WERI-Rb-1 (cell line): ENCODE measurements at regions not wholly inside any gene's neighbourhood (a gene's known extent, or its start where the extent isn't known, plus 50 kb on each side); places are given as distances from the start of the nearest gene placed in this dataset.

Source experiments
- DNase-seq: peaks from one replicate; pipeline ENCODE4 v3.0.0-alpha.2; 2020
- H3K27ac ChIP-seq: fragments of 250-450 bp; sonication (Bioruptor Pico); 2 replicates; pipeline ENCODE4 v1.5.1; 2020; ENCODE audit warnings: mild to moderate bottlenecking, moderate library complexity
- H3K27me3 ChIP-seq: fragments of 250-450 bp; sonication (Bioruptor Pico); 2 replicates; pipeline ENCODE4 v1.5.1; 2021; ENCODE audit warnings: mild to moderate bottlenecking, low read depth, moderate library complexity; ENCODE audit not compliant: insufficient read depth, severe bottlenecking
- H3K36me3 ChIP-seq: fragments of 250-450 bp; sonication (Bioruptor Pico); 2 replicates; pipeline ENCODE4 v1.5.1; 2020; ENCODE audit warnings: mild to moderate bottlenecking, moderate library complexity
- H3K4me3 ChIP-seq: 2 replicates; pipeline ENCODE4 v1.5.1; 2011; ENCODE audit warnings: low read depth, mild to moderate bottlenecking, control low read depth, low read length
- H3K9me3 ChIP-seq: fragments of 250-450 bp; sonication (Bioruptor Pico); 2 replicates; pipeline ENCODE4 v1.5.1; 2021; ENCODE audit warnings: mild to moderate bottlenecking, moderate library complexity; ENCODE audit not compliant: severe bottlenecking
- TF ChIP-seq, protein P1 (sequence below): IDR thresholded peaks from 2 replicates; pipeline ENCODE4 v1.5.1; 2011; ENCODE audit warnings: low read depth, mild to moderate bottlenecking, control low read depth, inconsistent platforms, low read length

DNA sequence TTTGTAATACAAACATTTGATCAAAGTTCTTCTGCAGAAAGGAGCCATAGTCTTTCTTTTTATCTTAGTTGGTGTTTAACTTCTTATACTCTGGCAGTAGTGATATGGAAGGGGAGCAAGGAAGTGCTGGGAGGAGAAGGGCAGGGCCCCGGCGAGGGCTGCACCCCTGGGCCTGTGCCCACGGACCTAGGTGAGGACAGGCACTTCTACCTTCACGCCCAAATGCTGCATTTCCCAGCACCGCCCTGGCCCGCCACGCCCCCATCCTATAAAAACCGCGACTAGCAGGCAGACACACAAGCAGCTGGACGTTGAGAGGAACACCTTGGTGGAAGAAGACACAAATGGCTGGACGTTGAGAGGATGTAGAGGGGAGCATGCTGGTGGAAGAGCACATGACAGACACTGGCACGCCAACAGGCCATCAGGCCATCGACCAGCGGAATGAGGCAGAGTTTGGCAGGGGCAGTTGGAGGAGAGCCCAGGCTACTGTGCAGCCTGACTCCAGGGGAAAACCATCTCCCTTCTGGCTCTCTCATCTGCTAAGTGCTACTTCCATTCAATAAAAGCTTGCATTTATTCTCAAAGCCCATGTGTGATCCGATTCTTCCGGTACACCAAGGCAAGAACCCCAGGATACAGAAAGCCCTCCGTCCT, 81.5 kb upstream of the C9orf72 start:
- Histone ChIP-seq H3K9me3 (peaks cover 4% of the 10 kb centered on the region), H3K27me3 (no peaks in the 10 kb centered on the region), H3K4me3 (no peak overlapping the region), H3K36me3 (no peaks in the 10 kb centered on the region), H3K27ac (no peak overlapping the region)
- TF ChIP-seq, protein P1, sequence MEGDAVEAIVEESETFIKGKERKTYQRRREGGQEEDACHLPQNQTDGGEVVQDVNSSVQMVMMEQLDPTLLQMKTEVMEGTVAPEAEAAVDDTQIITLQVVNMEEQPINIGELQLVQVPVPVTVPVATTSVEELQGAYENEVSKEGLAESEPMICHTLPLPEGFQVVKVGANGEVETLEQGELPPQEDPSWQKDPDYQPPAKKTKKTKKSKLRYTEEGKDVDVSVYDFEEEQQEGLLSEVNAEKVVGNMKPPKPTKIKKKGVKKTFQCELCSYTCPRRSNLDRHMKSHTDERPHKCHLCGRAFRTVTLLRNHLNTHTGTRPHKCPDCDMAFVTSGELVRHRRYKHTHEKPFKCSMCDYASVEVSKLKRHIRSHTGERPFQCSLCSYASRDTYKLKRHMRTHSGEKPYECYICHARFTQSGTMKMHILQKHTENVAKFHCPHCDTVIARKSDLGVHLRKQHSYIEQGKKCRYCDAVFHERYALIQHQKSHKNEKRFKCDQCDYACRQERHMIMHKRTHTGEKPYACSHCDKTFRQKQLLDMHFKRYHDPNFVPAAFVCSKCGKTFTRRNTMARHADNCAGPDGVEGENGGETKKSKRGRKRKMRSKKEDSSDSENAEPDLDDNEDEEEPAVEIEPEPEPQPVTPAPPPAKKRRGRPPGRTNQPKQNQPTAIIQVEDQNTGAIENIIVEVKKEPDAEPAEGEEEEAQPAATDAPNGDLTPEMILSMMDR: no peak
- DNase-seq: no peak

DNA sequence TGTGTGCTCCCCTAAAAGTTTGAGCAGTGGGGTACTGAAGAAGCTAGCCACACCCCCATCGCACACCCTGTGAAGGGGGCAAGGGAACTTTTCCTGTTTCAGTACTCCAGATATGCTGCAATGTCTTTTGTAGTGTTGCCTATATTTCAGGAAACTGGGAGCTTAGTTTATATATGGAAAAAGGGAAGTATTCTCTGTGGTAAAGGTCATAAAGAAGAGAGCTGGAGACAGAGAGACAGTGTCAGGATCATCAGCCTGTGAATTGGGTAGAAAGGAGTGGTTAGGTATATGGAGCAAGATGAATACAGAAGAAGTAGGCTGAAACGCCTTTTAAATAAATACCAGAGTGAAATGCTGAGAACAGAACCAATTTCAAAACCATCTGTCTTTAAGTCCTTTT, 82.2 kb upstream of the C9orf72 start:
- Histone ChIP-seq H3K9me3 (peaks cover 4% of the 10 kb centered on the region), H3K36me3 (no peaks in the 10 kb centered on the region), H3K27me3 (no peaks in the 10 kb centered on the region), H3K4me3 (no peak overlapping the region), H3K27ac (no peak overlapping the region)
- TF ChIP-seq, protein P1: no peak
- no peak for DNase-seq

DNA sequence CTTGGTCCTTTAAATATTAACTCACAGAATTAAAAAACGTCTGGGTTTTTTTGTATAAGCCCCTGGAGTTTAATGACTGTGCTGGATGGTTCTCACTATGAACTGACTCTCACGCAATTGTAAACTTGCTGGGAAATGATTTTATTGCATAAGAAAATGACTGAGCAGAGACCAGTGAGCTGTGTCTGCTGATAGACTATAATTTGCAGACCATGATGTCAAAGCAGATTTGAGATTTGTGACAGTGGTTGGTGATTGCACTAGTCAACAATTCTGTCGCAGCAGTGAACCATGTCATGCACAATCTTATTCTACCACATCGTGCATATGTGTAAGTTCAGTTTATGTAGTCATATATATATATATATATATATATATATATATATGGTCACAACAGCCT, 85.7 kb upstream of the C9orf72 start:
- Histone ChIP-seq H3K36me3 (no peaks in the 10 kb centered on the region), H3K27ac (no peak overlapping the region), H3K9me3 (peaks cover 4% of the 10 kb centered on the region), H3K4me3 (no peak overlapping the region), H3K27me3 (no peaks in the 10 kb centered on the region)
- TF ChIP-seq, protein P1: no peak
- DNase-seq: no peak

DNA sequence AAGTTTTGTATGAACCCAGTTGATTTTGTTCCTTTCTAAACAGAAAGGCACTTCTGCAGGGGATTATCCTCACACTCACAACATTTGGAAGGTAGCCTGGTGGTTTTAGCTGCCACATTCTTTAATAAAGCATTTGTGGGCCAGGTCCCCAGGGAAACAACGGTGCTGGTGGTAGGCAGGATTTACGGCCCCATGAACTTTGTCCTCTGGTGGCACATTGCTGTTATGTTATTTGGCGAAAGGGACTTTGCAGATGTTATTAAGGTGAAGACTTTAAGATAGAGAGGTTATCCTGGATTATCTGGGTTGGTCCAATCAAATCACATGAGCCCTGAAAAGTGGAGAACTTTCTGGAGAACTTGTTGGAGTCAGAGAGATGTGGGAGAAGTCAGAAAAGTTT, 86.3 kb upstream of the C9orf72 start:
- TF ChIP-seq, protein P1: no peak
- H3K27me3 ChIP-seq: no peaks in the 10 kb centered on the region
- no peak overlapping the region for H3K27ac ChIP-seq
- no peak for DNase-seq
- no peak overlapping the region for H3K4me3 ChIP-seq
- H3K9me3 ChIP-seq: peaks cover 4% of the 10 kb centered on the region
- H3K36me3 ChIP-seq: no peaks in the 10 kb centered on the region

DNA sequence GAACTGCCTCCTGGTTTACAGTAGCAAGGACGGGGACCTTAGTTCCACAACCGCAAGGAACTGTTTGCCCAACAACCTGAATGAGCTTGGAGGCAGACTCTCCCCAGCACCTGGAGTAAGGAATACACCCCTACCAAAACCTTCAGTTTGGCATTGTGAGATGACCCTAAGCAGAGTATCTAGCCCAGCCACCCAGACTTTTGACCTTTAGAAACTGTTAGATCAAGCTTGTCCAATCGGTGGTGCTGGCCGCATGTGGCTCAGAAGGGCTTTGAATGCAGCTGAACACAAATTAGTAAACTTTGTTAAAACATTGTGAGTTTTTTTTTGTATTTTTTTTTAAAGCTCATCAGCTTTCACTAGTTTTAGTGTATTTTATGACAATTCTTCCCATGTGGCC, 86.9 kb upstream of the C9orf72 start:
- DNase-seq: no peak
- Histone ChIP-seq H3K9me3 (peaks cover 4% of the 10 kb centered on the region), H3K4me3 (no peak overlapping the region), H3K27me3 (no peaks in the 10 kb centered on the region), H3K27ac (no peak overlapping the region), H3K36me3 (no peaks in the 10 kb centered on the region)
- TF ChIP-seq, protein P1: no peak

DNA sequence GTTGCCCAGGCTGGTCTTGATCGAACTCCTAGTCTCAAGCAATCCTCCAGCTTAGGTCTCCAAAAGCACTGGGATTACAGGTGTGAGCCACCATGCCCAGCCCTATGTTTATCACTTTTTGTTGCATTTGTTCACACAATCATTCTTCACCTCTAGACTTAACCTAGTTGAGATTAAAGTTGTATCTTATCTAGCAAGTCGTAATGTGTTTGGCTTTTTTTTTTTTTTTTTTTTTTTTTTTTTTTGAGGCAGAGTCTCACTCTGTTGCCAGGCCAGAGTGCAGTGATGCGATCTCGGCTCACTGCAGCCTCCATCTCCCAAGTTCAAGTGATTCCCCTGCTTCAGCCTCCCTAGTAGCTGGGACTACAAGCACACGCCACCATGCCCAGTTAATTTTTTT, 90.2 kb upstream of the C9orf72 start:
- Histone ChIP-seq H3K9me3 (no peaks in the 10 kb centered on the region), H3K36me3 (no peaks in the 10 kb centered on the region), H3K27ac (no peak overlapping the region), H3K4me3 (no peak overlapping the region), H3K27me3 (no peaks in the 10 kb centered on the region)
- TF ChIP-seq, protein P1: no peak
- DNase-seq: no peak
